ENCODE measurements at regions not wholly inside any gene's neighbourhood (a gene's known extent, or its start where the extent isn't known, plus 50 kb on each side); places are given as distances from the start of the nearest gene placed in this dataset.

GRCh38 chr10:128820663-128821062, 646.4 kb upstream of the MGMT start:
- TF ChIP-seq MEF2A (IDR thresholded peaks at IDR 0.05; ENCODE audit: control insufficient read depth, low read depth, low read length) (no peak), CBX5 (IDR thresholded peaks at IDR 0.05; ENCODE audit: borderline replicate concordance, low read depth) (no peak)

All from K562 (cell line).